ENCODE measurements at regions not wholly inside any gene's neighbourhood (a gene's known extent, or its start where the extent isn't known, plus 50 kb on each side); places are given as distances from the start of the nearest gene placed in this dataset.

DNA sequence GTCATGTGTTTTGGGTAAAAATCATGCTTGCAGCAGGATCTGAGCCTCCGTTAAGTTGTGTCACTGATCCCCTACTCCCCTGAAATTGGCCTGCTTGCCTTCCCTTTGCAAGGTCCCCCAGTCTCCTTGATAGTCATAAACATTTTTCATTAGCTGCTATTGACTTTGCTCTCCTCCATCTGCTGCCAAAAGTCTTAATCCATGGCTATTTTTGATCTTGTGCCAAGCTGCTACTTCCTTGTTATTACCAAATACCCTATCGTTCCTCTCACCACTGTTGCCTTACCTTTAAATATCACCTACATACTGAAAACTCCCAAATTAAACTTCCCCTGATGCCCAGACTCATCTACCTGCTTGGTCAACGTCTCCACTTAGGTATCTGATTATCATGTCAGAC lies 148.3 kb downstream of the PHLDA1 start:
- TF ChIP-seq ZFP1 (CRISPR knock-in tag; IDR thresholded peaks at IDR 0.05) (no peak), EP300 (IDR thresholded peaks at IDR 0.05; ENCODE audit: low read length) (no peak), SOX6 (IDR thresholded peaks at IDR 0.05) (no peak), BHLHE40 (IDR thresholded peaks at IDR 0.05; ENCODE audit: low read length) (no peak), PCBP1 (IDR thresholded peaks at IDR 0.05; ENCODE audit: low read depth, low read length, poor library complexity, severe bottlenecking) (no peak), ATF3 (IDR thresholded peaks at IDR 0.05) (no peak), ATF3 (CRISPR knock-in tag; conservative IDR thresholded peaks at IDR 0.05) (no peak), POLR2AphosphoS5 (IDR thresholded peaks at IDR 0.05; ENCODE audit: control insufficient read depth, insufficient read depth, low read depth, low read length) (no peak), POLR2A (conservative IDR thresholded peaks at IDR 0.05) (no peak)
- TF ChIP-seq, protein P1, sequence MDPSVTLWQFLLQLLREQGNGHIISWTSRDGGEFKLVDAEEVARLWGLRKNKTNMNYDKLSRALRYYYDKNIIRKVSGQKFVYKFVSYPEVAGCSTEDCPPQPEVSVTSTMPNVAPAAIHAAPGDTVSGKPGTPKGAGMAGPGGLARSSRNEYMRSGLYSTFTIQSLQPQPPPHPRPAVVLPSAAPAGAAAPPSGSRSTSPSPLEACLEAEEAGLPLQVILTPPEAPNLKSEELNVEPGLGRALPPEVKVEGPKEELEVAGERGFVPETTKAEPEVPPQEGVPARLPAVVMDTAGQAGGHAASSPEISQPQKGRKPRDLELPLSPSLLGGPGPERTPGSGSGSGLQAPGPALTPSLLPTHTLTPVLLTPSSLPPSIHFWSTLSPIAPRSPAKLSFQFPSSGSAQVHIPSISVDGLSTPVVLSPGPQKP (CRISPR knock-in tag; IDR thresholded peaks at IDR 0.05): no peak
- TF ChIP-seq, protein P2, sequence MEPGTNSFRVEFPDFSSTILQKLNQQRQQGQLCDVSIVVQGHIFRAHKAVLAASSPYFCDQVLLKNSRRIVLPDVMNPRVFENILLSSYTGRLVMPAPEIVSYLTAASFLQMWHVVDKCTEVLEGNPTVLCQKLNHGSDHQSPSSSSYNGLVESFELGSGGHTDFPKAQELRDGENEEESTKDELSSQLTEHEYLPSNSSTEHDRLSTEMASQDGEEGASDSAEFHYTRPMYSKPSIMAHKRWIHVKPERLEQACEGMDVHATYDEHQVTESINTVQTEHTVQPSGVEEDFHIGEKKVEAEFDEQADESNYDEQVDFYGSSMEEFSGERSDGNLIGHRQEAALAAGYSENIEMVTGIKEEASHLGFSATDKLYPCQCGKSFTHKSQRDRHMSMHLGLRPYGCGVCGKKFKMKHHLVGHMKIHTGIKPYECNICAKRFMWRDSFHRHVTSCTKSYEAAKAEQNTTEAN (CRISPR knock-in tag; IDR thresholded peaks at IDR 0.05): no peak
